Transverse colon (tissue), 3 donors: ENCODE measurements at regions not wholly inside any gene's neighbourhood (a gene's known extent, or its start where the extent isn't known, plus 50 kb on each side); places are given as distances from the start of the nearest gene placed in this dataset.

Experiments
- EP300 ChIP-seq: sonication (generic); formaldehyde crosslinking; IDR thresholded peaks from one replicate; pipeline ENCODE4 v1.6.1; 2017; ENCODE audit warnings: antibody characterized with exemption, low read depth
- POLR2A ChIP-seq: fragments of 450-650 bp; IDR thresholded peaks from one replicate; pipeline ENCODE4 v1.6.1; 2016; ENCODE audit warnings: antibody characterized with exemption, mild to moderate bottlenecking, moderate library complexity
- TF ChIP-seq, protein P1 (sequence below), 5 experiments: fragments of 200-600 bp in 3 of 5; fragments of 450-650 bp in 2 of 5; sonication (generic) in 3 of 5; IDR thresholded peaks; 1 replicate in 2 of 5; 2 replicates in 3 of 5; pipeline ENCODE4 v1.5.1; 2016 to 2017; ENCODE audit warnings: antibody characterized with exemption in 5 of 5, inconsistent platforms in 3 of 5, mild to moderate bottlenecking in 2 of 5, moderate library complexity in 1 of 5

DNA sequence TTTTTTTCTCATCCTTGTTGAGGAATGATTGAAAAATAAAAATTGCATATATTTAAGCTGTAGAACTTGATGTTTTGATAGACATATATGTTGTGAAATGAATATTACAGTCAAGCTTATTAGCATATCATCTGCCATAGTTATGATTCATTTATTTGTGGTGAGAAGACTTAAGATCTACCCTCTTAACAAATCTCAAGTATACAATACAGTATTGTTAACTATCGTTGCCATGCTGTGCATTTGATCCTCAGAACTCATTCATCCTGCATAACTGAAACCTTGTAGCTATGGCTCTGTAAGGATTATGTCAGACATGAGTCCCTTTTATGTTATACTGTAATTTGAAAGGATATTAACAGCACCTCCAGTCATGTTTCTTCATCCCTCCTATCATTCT, 2045.3 kb downstream of the ARAP2 start:
- TF ChIP-seq EP300: no peak
- no peak for TF ChIP-seq POLR2A
- TF ChIP-seq, protein P1, sequence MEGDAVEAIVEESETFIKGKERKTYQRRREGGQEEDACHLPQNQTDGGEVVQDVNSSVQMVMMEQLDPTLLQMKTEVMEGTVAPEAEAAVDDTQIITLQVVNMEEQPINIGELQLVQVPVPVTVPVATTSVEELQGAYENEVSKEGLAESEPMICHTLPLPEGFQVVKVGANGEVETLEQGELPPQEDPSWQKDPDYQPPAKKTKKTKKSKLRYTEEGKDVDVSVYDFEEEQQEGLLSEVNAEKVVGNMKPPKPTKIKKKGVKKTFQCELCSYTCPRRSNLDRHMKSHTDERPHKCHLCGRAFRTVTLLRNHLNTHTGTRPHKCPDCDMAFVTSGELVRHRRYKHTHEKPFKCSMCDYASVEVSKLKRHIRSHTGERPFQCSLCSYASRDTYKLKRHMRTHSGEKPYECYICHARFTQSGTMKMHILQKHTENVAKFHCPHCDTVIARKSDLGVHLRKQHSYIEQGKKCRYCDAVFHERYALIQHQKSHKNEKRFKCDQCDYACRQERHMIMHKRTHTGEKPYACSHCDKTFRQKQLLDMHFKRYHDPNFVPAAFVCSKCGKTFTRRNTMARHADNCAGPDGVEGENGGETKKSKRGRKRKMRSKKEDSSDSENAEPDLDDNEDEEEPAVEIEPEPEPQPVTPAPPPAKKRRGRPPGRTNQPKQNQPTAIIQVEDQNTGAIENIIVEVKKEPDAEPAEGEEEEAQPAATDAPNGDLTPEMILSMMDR (IDR thresholded peaks at IDR 0.05): no peak
